Glomerular visceral epithelial cell (primary cell): ENCODE measurements at regions not wholly inside any gene's neighbourhood (a gene's known extent, or its start where the extent isn't known, plus 50 kb on each side); places are given as distances from the start of the nearest gene placed in this dataset.
"Not testable (repeated sequence)": the region's sequence is repeated elsewhere in the genome, so short reads cannot be mapped to it uniquely, and the experiment has no call there.

Source experiments
- DNase-seq: peaks from one replicate; pipeline ENCODE4 v3.0.0-alpha.2; 2016; ENCODE audit errors: extremely low spot score

DNA sequence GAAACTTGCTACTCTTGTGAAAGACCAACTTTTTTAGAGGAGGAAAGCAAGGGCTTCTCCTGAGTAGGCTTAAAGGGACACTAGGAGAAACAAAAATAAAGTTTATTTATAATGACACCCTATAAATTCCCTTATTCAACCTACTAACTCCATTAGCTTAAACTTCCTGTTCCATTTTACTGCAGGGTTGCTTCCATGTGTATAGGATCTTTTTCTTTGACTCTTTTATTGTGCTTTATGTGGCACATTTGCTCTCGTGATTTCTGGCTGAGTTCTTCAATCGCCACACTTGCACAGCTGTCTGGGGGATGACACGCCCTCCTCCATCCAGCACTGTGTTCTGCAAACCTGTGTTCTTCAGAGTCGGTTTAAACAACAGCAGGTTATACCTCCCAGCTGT is 225.7 kb upstream of the NPVF start:
- no peak for DNase-seq

DNA sequence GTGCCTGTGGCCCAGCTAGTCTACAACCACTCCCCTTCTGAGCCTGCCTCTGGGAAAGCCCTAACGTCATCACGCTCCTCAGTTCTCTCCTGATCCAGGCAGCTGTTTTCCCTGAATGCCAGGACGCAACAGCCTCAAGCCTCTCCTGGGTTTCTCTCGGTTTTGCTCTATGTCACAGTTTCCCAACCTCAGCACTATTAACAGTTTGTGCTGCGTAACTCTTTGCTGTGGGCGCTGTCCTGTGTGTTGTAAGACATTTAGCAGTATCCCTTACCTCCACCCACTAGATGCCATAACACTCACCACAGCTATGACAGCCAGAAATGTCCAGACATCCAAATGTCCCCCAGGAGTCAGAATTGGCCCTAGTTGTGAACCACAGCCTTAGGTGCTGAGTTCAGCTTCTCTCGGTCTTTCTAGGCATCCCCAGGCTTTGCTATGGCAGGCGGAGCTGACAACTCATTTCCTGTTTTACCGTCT is 226.3 kb upstream of the NPVF start:
- DNase-seq: no peak

DNA sequence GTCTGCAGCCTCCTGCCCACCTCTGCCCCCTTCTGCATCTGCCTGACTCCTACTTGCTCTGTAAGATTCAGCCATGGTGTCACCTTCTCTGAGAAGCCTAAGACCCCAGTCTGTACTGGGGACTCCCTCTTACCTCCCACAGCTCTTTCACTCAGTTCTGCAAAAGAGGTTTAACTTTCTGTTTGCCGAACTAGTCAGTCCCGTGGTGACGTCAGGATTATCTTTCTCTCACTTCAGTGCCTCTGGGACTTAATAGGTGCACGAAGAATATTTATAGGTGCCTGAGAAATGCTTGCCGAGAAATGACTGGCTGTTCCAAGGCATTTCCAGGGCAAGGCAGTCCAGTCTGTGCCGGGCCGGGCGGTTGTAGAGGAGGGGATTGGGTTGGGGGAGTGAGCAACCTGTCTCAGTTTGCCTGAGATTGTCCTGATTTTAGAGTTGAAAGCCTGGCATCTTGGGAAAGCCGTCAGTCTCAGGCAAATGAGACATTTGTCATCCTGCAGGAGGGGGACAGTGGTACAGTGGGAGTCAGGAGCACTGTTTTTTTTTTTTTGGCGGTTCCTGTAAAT is 227.5 kb upstream of the NPVF start:
- peak; percentile 1 for DNase-seq

DNA sequence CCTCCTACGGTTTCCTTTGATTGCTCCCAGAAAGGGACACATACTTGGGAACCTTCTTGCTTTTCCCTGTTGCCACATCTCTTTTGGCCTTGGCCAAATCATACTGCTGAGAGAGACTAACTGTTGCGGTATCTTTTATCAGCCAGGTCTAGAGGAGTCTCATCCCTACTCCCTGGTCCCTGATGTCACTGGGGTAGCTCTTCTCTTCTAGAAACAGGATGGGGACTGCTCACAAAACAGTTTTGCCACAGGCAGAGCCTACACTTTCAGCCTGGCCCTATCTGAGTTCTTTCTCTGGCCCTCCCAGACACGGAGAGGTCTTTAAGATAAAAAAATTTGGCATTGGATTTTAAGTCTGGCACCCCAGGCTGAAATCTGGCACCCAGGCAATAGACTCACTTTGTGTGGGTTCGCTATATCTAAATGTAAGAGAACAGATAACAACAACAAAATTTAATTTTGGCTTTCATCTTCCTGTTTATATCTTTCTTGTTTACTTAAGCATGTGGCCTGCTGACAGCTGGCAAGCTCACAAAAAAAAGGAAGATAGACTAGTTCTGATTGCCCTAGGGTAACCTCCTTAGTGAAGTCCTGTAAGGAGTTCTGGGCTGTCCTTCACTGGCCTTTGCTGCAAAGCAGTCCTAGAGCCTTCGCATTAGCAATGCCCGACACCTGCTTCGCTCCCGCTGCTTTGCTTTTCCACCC is 228.3 kb upstream of the NPVF start:
- DNase-seq: no peak

DNA sequence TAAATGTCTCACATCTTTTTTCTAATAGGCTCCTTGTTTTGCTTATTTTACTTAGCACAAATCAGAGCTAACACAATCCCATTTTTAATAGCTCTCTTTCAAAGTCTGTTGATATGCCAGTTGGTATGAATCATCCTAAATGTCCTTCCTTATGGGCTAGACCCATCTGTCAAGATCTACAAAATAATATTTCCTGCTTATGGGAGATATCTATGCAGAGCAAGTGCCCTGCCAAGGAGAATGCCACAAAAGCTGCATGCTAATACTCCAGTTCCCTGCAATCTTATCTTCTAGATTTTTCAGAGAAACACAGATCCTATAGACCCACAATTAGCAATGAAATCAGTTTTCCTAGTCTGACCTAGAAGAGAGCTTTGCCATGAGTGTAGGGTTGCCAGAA is 230.8 kb upstream of the NPVF start:
- DNase-seq: no peak

DNA sequence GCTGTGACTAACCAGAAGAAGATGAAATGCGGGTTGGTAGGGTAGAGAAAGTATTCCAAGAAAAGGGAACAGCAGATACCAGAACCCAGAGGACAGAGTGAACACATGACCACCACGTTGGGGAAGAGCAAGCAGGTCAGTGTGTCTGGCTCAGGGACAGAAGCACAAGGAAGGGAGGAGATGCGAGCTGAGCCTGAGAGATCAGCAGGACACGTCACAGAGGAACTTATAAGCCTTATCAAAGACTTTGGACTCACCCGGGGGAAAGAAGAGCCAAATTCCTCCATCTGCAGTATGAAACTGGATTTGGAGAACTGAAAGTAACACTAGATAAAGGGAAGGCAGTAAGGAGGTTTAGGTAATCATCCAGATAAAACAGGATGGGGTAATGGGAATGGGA is 232.1 kb upstream of the NPVF start:
- DNase-seq: no peak

DNA sequence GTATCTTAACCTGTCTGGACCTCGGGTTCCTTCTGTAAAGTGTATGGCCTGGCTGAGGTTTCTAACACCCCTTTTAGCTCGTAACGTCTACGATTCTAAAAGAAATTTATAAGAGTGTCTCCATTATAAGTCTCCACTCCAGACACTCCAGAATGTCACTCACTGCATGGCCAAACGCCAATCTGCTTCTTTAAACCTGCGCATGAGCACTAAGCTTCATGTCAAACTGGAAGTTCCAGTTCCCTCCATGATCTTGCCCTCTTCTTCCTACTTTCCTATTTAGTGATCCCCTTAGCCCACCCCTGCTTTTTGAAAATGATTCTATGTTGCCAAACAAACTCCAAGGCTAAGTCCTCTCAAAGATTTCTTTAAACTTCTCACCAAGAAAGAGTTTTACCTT is 241.4 kb upstream of the NPVF start:
- no peak for DNase-seq

DNA sequence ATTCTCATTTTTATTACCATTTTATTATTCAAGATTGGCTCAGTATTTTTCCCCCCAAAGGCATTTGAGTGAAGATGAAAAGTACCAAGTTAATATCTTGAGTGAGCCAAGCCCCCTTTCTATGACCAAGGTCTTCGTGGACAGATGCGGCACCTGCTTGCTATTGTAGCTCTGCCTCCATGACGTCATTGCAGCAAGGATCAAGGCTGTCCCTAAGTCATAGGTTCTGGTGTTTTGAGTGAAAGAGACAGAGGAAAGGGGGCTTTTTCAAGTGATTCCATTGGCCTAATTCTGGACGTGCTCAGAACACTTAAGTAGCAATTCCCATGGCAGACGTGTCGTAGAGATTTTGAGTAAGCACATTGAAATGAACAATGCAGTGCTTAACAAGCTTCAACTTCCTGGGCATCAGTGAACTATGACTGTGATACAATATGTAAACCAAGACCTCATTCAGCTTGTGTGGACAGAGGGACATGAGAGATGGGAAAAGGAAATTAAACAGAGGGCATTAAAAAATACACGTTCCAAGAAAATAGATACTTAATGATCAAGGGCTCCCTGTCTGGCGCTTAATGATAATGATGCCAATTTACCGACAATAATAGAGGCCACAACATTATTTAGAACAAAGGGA is 248.7 kb upstream of the NPVF start:
- no peak for DNase-seq

DNA sequence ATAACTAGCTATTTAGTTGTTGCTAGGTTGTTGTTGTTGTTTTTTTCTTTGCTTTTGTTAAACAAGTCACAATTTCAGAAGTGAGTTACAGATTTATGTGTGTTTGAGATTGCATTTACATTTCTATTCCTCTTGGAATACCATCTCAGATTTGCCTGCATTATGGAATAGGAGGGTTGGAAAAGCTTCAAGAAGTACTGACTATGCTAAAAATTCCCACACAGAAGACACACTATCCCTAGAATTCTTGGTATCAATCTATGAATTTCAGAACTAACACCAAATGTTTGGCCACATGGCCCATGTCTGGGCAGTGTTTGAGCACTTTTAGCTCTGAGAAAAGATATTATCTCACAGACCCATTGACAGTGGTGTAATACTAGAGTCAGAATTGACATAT is 249.9 kb upstream of the NPVF start:
- DNase-seq: not testable (repeated sequence)

DNA sequence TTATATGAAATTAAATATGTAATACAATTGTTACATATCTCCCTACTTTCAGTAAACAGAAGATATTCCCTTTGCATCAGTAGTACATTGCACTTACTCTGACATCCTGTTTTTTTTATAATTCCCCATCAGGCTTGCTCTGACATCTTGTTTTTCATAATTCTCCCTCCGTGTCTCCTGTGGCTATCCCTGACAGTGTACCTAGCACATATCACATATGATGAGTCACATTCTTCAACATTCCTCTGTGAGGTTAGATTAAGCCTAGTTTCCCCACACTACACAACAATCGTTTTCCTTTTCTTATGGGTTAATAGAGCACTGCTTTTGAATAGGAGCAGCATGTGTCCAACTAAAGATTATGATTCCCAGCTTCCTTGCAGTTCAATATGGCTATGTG is 250.6 kb upstream of the NPVF start:
- DNase-seq: no peak

DNA sequence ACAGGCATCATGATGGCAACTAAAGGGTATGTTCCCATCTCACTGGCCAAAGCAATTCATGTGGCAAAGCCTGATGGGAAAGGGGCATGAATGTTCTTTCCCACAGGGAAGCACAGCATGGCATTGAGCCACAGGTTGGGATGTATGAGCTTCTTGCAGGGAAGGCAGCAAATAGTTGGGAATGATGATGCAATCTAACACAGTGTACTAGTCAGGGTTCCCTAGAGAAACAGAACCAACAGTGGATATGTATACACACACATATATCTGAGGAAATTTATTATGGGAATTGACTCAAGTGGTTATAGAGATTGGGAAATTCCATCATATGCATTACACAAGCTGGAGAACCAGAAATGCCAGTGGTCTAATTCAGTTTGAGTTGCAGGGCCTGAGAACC is 253.6 kb upstream of the NPVF start:
- DNase-seq: no peak

DNA sequence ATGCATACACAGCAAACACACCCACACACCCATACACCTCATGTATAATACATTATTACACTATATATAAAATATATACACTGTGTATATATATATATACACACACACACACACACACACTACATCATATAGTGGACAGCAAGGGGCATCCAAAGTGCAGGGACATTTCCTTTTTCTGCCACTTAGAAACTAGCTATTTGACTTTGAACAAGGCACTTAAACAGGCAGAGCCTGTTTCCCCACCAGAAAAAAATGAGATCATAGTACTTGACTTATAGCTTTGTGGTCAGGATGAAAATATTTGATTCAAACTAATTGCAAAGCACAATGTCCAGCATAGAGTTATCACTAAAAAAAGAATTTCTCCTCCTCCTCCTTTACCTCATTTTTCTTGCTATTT is 254.3 kb upstream of the NPVF start:
- DNase-seq: no peak

DNA sequence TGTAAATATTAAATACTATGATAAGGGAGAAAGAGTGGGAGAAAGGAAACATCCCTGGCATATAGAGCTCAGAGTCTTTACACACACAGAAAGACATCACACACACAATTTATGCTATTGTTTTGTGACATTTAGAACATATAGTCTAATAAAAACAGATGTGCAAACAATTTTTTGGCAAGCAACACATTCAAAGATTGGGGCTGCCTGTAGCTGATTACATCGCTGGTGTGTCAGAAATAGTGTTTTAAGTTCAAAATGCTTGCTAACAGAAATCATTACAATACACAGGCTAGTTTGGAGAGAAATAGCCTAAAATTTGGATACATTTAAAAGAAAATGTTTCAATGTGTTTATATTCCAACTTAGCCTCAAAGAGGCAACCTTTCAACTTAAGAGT is 256.7 kb upstream of the NPVF start:
- no peak for DNase-seq

DNA sequence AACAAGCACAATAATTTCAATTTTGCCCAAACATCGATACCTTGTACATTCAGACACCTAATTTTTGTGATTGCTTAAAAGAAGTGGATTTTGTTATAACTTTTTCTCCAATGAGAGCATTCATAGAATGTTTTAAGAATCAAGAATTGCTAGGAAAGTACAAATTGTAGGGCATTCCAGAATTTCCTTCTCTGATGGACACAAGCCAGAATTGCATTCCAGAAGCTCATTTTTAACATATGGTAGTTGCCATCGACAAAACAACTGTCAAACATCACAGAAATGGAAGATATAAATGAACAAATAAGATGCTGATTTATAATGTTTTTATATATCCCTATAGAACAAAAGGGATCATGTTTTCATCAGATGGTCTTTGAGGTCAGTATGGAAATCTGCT is 258.4 kb upstream of the NPVF start:
- no peak for DNase-seq

DNA sequence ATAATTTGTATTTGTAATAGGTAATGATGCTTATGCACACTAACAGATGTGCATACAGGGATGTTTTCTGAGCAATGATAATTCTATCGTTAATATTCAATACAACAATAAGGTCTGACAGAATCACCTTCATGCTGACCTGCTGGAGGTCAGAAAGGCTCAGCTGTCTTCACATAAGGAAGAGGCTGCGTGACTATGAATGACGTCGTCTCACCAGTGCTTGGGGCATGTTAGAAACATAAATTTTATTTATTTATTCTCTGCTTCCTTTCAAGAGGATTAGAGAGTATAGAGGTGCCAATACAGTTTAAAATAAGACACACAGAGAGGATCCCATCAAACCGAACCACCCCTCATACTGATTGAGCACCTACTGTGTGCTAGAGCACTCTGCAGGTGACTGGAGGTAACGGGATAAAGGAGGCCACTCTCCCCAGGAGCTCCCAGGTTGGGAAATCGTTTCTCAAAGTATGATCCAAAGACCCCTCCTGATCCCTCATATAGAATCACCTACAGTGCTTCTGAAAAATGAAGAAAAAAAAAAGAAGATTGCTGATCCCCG is 265.6 kb upstream of the NPVF start:
- DNase-seq: no peak

DNA sequence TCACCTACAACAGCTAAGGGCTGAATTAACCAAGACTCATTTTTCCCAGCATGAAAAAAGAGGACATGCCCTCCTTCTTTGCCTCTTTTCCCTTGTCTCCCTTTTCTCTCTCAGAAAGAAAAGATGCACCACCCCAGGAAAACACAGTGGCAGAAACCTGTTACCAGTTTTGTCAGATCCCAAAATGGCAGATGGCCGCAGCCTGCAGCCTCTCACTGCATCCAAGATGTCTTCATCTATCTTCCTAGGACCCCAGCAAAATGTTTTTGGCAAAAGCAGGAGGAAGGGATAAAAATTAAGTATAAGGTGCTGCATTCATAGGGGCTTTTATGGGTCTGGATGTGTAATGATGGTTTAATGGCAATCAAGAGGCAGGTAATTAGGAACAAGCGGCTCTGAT is 266.6 kb upstream of the NPVF start:
- DNase-seq: no peak

DNA sequence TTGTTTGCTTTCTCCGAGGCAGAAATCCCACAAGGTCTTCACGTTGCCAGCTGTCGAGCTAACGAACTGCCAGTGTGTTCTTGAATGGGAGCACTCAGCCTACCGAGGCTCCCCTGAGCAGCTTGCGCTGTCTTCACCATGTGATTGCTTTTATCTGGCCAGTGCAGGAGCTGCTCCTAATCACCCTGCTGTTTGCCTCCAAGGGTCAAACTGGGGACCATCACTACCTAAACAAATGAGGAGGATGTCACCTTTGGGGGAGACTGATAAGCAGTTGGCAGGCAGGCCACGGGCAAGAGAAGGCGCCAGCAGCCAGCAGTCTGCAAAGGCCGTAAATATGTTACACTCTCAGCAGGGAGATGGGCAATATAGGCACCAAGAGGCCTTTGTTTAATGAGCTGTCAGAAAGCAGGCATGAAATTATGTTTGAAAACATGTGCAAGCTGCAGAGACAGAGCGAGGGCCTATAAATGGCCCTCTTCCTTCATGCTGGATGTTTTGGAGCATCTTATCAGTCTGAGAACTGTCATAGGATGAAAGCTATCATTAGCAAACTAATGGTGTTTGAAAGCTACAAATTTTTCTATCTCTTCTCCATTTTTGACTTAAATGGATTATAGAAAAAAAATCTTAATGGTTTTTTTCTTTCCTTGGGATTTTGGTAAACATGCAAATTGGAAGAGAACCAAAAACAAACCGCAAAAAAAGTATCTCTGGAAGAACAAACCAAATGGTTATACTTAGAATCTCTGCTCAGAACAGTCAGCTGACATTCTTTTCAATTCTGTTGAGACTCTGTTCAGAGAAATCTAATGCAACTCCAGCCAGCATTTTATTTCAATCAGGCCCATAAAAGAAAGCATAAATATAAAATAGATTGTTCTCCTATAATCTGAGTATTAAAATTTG is 267.3 kb upstream of the NPVF start:
- DNase-seq: no peak

DNA sequence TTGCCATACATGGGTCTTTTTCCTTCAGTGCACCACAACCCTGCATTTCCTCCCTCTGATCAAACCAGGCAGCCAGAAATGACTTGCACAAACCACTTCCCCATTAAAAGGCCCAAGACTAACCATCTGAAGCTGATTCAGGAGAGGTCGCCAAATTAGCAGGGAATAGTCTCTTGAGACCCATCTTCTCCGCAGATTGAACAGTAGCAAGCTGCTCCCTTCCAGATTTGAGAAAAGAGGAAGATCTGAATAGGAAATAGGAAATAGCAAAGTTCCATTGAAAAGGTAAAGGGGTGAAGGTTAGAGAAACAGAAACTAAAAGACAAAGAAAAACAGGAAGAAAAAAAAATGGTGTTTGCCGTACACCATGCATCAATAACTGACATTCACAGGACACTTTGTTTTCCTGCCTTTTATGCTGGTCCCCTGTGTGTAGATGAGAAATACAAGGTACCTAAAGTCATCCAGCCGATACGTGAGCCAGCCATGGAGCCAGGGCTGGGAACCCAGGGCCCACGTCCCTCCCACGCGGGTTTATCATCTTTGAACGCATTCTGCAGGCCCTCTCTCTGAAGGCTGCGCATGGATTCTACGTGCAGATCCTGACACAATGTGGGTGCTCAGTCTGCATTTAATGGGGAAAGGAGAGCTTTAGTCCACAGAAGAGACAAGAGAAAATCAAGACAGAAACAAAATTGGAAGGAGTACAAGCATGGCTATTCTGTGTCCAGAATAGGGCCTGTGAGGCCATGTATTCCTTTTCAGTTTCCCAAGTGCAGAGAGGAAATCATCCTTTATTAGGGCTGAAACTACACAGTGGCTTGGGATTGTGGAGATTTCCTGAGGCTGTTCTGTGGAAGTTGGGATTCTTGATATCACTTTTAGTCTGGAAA is 268.4 kb upstream of the NPVF start:
- no peak for DNase-seq

DNA sequence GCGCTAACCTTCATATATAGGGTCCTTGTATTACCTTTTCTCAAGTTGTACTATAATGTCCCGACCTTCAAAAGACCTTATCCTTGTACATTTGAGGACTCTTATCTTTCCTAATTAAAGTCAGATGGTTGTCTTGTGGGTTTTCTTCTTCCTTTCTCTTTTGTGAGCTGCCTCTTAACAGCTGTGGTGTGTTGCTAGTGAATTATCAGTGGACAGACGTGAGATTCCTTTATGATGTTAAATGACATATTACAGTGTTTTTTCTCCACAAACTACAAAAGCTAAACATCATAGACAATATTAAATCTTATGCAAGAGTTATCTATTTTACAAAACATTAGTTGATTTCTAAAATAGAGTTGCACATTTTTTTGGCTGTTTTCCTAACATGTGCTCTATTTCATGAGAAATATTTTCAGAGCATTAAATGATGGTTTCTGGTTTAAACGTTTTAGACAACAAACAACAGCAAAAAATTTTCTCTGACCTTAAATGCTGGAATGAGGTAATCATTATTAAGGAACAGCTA is 272.2 kb upstream of the NPVF start:
- no peak for DNase-seq

DNA sequence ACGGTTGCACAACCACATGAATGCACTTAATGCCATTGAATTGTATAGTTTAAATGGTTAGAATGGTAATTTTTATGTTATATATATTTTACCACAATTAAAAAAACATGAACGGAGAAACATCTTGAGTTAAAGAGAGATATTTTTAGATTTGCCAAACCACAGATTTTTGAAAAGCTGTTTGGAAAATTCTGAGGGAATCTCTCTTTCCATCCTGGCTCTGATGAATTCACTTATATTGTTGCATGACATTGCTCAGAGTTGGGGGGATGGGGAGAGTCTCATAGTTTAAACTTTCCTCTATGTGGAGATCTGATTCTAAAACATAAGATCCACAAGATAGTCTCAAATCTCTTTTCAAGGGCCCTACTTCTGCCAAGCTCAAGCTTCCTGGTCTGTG is 275.0 kb upstream of the NPVF start:
- DNase-seq: no peak
